ENCODE measurements at regions not wholly inside any gene's neighbourhood (a gene's known extent, or its start where the extent isn't known, plus 50 kb on each side); places are given as distances from the start of the nearest gene placed in this dataset.
"Not testable (repeated sequence)": the region's sequence is repeated elsewhere in the genome, so short reads cannot be mapped to it uniquely, and the experiment has no call there.

GRCh38 chr15:96177279-96177678 is 153.2 kb upstream of the NR2F2 start:
- DNase-seq = no peak

GRCh38 chr15:96180087-96180748 is 150.3 kb upstream of the NR2F2 start:
- no peak for DNase-seq

GRCh38 chr15:96181217-96181616 is 149.3 kb upstream of the NR2F2 start:
- no peak for DNase-seq

- peak; percentile 85 to 90 for DNase-seq
These were observed 148.6 kb upstream of the NR2F2 start for GRCh38 chr15:96181873-96182301.

- no peak for DNase-seq
These were observed 147.6 kb upstream of the NR2F2 start for GRCh38 chr15:96182736-96183513.

DNA sequence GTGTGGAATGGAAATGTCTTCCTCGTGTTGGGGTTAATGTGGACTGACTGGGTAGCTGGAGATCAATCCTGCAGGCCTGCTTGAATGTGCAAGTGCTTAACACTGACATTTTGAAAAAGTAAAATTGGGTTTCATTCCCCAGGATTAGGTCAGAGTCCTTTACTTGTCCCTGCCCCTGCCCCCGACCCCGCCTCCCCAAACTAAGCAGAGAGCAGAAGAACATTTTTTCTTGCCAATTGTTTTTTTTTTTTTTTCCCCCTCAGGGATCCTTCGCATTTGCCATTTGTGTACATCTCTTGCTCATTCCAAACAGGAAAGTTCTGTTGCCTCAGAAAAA is 147.0 kb upstream of the NR2F2 start:
- no peak for DNase-seq

- DNase-seq = no peak
These were observed 146.6 kb upstream of the NR2F2 start for GRCh38 chr15:96183867-96184266.

DNA sequence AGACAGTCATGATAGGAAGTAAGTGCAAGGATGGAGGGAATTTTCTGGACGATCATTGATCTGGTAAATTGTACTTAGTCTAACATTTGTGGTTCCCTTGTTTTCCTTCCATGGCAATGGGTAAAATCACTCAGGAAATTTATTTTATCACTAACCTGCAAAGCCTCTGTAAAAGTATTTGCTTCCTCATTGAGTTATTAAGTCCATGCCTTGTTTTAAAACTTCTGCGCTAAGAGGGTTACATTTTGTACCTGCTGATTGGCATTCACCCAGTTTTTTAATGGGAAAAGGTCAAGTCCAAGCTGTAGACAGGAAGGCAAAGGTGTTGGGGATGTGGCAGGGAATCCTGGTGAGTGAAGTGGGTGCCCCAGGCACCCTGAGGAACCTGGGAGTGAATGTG is 146.2 kb upstream of the NR2F2 start:
- DNase-seq = no peak

- DNase-seq = no peak
These were observed 144.4 kb upstream of the NR2F2 start for GRCh38 chr15:96186105-96186504.

GRCh38 chr15:96187341-96188305 is 142.9 kb upstream of the NR2F2 start:
- no peak for DNase-seq

DNA sequence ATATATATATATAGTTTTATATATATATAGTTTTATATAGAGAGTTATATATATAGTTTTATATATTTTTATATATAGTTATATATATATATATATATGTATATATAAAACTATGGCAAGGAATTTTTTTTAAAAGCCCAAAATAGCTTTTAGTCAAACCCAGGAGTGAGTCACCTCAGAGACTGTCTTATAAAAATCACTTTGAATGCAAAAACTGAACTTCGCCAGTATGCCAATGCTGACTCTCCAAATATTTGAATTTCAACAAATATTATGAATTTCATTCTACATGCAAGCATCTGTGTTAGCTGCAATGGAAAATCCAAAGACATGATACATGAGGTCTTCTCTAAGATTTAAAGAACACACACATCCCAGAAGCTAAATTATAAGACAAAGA is 132.8 kb upstream of the NR2F2 start:
- no peak for DNase-seq

- DNase-seq = no peak
These were observed 131.4 kb upstream of the NR2F2 start for GRCh38 chr15:96199111-96199510.

DNA sequence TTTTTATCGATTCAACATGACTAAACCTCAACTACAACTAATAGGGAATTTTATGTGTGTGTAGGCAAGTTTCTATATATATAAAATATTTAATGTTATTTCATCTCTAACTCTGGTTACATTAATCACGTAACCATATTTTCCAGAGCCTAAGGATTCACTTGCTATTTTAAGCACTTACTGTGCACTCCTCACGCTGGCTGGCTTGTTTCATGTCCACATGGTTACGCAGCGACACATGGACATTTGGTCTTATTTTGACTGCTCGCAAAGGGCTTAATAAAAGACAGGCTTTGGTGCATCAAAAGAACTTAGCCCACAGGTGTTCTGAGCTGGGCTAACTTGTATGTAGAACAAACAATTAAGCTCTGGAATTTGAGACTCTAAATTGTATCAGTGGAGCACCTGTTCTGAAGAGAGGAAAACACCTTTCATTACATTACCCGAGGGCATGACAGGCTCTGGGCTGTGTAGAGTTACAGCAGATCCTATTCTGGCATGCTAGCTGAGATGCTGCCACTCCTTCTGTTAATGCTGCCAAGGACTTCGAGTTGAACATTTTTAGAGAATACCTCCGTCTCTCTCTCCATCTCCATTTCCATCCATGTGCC is 130.0 kb upstream of the NR2F2 start:
- DNase-seq = no peak

DNA sequence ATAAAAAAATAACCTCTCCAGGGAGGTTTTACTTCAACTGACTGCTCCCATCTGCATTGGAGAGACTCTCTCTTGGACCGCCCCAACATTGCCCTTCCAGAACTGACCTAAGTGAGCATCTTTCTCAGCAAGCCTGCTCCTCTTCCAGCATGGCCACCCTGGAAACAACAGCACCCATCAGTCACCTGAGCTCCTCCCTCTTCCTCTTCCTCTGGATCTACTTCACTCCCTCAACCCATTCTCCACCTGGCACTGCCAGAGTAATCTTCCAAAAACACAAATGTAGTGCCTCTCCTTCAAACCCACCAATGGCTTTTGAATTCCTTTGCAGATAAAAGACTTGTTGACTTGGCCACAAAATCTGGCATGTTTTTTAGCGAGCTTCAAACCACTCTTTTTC is 128.8 kb upstream of the NR2F2 start:
- DNase-seq = no peak

DNA sequence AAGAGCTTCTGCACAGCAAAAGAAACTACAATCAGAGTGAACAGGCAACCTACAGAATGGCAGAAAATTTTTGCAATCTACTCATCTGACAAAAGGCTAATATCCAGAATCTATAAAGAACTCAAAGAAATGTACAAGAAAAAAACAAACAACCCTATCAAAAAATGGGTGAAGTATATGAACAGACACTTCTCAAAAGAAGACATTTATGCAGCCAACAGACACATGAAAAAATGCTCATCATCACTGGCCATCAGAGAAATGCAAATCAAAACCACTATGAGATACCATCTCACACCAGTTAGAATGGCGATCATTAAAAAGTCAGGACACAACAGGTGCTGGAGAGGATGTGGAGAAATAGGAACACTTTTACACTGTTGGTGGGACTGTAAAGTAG is 124.9 kb upstream of the NR2F2 start:
- not testable (repeated sequence) for DNase-seq

- no peak for DNase-seq
These were observed 123.0 kb upstream of the NR2F2 start for GRCh38 chr15:96207377-96208006.

DNA sequence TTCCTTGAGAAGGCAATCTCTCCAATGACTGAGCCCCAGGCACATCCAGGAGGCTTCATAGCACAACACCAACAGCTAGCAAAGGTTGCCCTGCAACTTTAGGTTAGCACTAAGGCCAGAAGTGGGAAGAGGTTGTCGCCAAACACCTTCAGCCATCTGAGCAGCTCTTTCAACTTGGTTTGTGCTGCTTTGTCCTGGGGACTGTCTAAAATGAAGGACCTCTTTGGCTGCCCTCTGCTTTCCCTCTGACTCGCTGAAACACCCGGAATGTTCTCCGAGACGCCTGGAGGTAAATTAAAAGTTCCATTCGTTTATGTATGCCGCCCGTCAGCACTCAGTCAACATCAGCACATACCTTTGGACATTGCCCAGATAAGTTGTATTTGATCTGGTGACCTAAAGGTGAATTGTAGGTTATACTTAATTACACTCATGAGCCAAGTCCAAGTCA is 121.2 kb upstream of the NR2F2 start:
- peak in 1 of 2 donors; percentile 8 for DNase-seq

GRCh38 chr15:96213045-96213444 is 117.5 kb upstream of the NR2F2 start:
- no peak for DNase-seq

DNA sequence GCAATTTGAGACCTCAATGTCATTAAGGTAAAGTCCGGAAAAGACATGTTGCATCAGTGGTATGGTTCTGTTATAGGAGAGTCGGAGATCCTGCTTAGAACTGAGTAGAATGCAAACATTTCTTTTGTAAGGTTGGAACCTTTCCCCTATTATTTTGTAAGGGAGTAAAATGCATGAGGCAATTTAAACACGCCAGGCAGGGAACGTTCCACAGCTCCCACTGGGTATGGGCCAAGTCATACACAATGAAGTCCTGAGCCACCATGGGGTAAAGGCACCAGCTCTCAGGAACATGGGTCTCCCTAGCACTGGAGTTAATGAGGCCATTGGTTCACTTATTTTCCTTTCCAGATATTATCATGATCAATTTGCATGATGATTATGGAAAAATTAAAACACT is 116.6 kb upstream of the NR2F2 start:
- DNase-seq = no peak

- DNase-seq = not testable (repeated sequence)
These were observed 114.0 kb upstream of the NR2F2 start for GRCh38 chr15:96216481-96216880.

DNA sequence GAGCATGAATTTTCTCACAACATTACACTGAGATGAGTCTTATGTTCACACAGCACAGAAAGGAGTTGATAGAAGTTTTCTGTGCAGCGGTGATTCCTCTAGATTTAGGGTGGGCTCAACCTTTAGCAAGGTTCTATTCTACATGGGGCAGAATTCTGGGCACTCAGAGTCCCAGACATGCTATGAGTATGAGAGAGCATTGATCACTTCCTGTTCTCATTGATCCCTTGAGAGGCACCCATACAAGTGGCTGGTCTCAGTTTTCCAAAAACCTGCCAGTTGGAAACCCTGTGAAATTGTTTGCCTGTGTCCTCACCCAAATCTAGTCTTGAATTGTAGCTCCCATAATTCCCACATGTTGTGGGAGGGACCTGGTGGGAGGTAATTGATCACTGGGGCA is 112.5 kb upstream of the NR2F2 start:
- DNase-seq = no peak

Measured in right lung (tissue), 2 donors.